HCT116 (cell line): ENCODE measurements at regions not wholly inside any gene's neighbourhood (a gene's known extent, or its start where the extent isn't known, plus 50 kb on each side); places are given as distances from the start of the nearest gene placed in this dataset.

Source experiments
- ATAC-seq: fragments of 200-7000 bp; cut with Tn5 transposase; 2 replicates; pipeline ENCODE4 v1.9.1; 2020; ENCODE audit warnings: mild to moderate bottlenecking, moderate library complexity
- BruUV-seq: library from RNA; stranded (reverse); fragments of 400-500 nt; replicated peaks from 2 replicates; lab custom pipeline; 2021; lab: Mats Ljungman, UMichigan
- CTCF ChIA-PET: fragments of 300-600 bp; sonication (Branson Sonifier 250); formaldehyde crosslinking; loops from one replicate; lab custom pipeline; 2021; ENCODE audit warnings: antibody characterized with exemption; lab: Charles Lee
- POLR2A ChIA-PET: fragments of 300-600, 350-600 bp; sonication (Branson Sonifier 250); formaldehyde crosslinking; loops from one replicate; lab custom pipeline; 2021; ENCODE audit warnings: antibody characterized with exemption; lab: Charles Lee
- RAD21 ChIA-PET, 2 experiments: fragments of 300-600 bp; sonication (Branson Sonifier 250); formaldehyde crosslinking; loops; one replicate each; lab custom pipeline; 2023; ENCODE audit warnings: low total read pairs in 2 of 2; ENCODE audit not compliant: uncharacterized antibody in 2 of 2, unreplicated experiment in 2 of 2, low non-redundant PET in 1 of 2; lab: Charles Lee
- DNase-seq: peaks from one replicate; pipeline ENCODE4 v3.0.0-alpha.2; 2010; ENCODE audit warnings: low read depth, low spot score
- H2AFZ ChIP-seq: fragments of 200-600 bp; shearing (Covaris generic), sonication (generic); 2 replicates; pipeline ENCODE4 v1.6.1; 2017; ENCODE audit warnings: low read depth, mixed run types, mixed read lengths, antibody characterized with exemption, low read length; ENCODE audit not compliant: poor library complexity, severe bottlenecking
- H3K27ac ChIP-seq: 2 replicates; pipeline ENCODE4 v1.5.1; 2012; ENCODE audit warnings: low read depth, low read length
- H3K27me3 ChIP-seq: fragments of 200-600 bp; sonication (generic); 2 replicates; pipeline ENCODE4 v1.6.1; 2016; ENCODE audit warnings: mixed run types, low read length, mixed read lengths; ENCODE audit not compliant: insufficient read depth
- H3K36me3 ChIP-seq, 2 experiments: fragments of 200-500 bp in 1 of 2; fragments of 200-600 bp in 1 of 2; sonication (Bioruptor generic) in 1 of 2; sonication (generic) in 1 of 2; 2 replicates each; pipeline versions ENCODE4 v1.5.1 to v1.6.1; 2014 to 2016; ENCODE audit warnings: low read length in 2 of 2, inconsistent platforms in 1 of 2, mixed read lengths in 1 of 2, mixed run types in 1 of 2; ENCODE audit not compliant: insufficient read depth in 2 of 2, control insufficient read depth in 1 of 2
- H3K4me1 ChIP-seq, 2 experiments: fragments of 200-600 bp in 1 of 2; sonication (generic) in 1 of 2; 2 replicates each; pipeline versions ENCODE4 v1.5.1 to v1.6.1; 2012 to 2017; ENCODE audit warnings: low read length in 2 of 2, inconsistent platforms in 1 of 2, mild to moderate bottlenecking in 1 of 2, mixed read lengths in 1 of 2, mixed run types in 1 of 2, moderate library complexity in 1 of 2; ENCODE audit not compliant: insufficient read depth in 2 of 2, control insufficient read depth in 1 of 2
- H3K4me2 ChIP-seq: fragments of 200-600 bp; sonication (generic); 2 replicates; pipeline ENCODE4 v1.6.1; 2017; ENCODE audit warnings: mixed run types, low read length, mixed read lengths
- H3K4me3 ChIP-seq, 2 experiments: fragments of 200-600 bp in 1 of 2; sonication (generic) in 1 of 2; replicated peaks in 1 of 2; 2 replicates each; pipeline ENCODE4 v1.5.1; 2011 to 2016; ENCODE audit warnings: low read length in 2 of 2, control low read depth in 1 of 2, low read depth in 1 of 2, mild to moderate bottlenecking in 1 of 2, mixed read lengths in 1 of 2, mixed run types in 1 of 2
- H3K79me2 ChIP-seq: fragments of 200-600 bp; sonication (generic); 2 replicates; pipeline ENCODE4 v1.6.1; 2017; ENCODE audit warnings: mild to moderate bottlenecking, mixed run types, low read length, moderate library complexity, mixed read lengths; ENCODE audit not compliant: insufficient read depth
- H3K9ac ChIP-seq: fragments of 200-600 bp; sonication (generic); 2 replicates; pipeline ENCODE4 v1.6.1; 2016; ENCODE audit warnings: low read length, mixed read lengths
- H3K9me2 ChIP-seq: fragments of 200-600 bp; sonication (generic), shearing (Covaris generic); 2 replicates; pipeline ENCODE4 v1.6.1; 2017; ENCODE audit warnings: mixed run types, mild to moderate bottlenecking, moderate library complexity; ENCODE audit not compliant: insufficient read depth
- H3K9me3 ChIP-seq, 2 experiments: fragments of 200-500 bp in 1 of 2; fragments of 200-600 bp in 1 of 2; sonication (Bioruptor generic) in 1 of 2; sonication (generic) in 1 of 2; 2 replicates each; pipeline ENCODE4 v1.6.1; 2014 to 2017; ENCODE audit warnings: low read length in 2 of 2, mixed read lengths in 2 of 2, inconsistent platforms in 1 of 2, low read depth in 1 of 2, mild to moderate bottlenecking in 1 of 2, mixed run types in 1 of 2, moderate library complexity in 1 of 2; ENCODE audit not compliant: control insufficient read depth in 1 of 2, insufficient read depth in 1 of 2
- H4K20me1 ChIP-seq: fragments of 200-600 bp; sonication (generic), shearing (Covaris generic); 2 replicates; pipeline ENCODE4 v1.6.1; 2017; ENCODE audit warnings: mixed run types, mild to moderate bottlenecking, moderate library complexity; ENCODE audit not compliant: insufficient read depth
- intact Hi-C: fragments of 100-400 bp; cut with micrococcal nuclease; formaldehyde crosslinking; loops from 2 replicates; pipeline ENCODE4 v1.10.0; 2022
- TF ChIP-seq, protein P1 (sequence below): IDR thresholded peaks from 2 replicates; pipeline ENCODE4 v1.6.1; 2012
- TF ChIP-seq, protein P2 (sequence below), 3 experiments: fragments of 200-600 bp in 1 of 3; sonication (generic) in 1 of 3; IDR thresholded peaks in 2 of 3; conservative IDR thresholded peaks in 1 of 3; 2 replicates each; pipeline ENCODE4 v1.5.1; 2012 to 2017; ENCODE audit warnings: low read depth in 2 of 3, low read length in 2 of 3, antibody characterized with exemption in 1 of 3, borderline replicate concordance in 1 of 3, control low read depth in 1 of 3, mild to moderate bottlenecking in 1 of 3, mixed read lengths in 1 of 3, mixed run types in 1 of 3, moderate library complexity in 1 of 3; ENCODE audit not compliant: insufficient read depth in 1 of 3

DNA sequence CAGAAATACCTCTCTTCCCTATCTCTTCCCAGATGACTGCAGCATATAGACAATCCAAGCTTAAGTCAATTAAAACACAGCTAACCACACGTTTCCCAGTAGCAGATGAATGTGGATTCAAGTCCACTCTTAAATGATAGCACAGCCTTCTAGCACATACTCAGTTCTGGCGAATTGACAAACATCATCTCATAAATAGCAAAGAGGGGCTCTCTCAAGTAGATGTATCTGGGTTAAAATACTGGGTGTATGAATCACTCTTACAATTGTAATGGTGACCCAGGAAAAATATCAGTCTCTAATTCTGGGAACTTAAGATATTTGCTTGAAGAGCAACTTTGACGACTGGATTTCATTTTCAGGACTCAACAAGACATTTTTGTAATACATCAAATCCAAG is 67.0 kb upstream of the HAPLN1 start:
- no peaks in the 10 kb centered on the region for H3K27me3 ChIP-seq
- no peaks in the 10 kb centered on the region for H3K9me3 ChIP-seq
- no peaks in the 10 kb centered on the region for H3K36me3 ChIP-seq
- no peak overlapping the region for H3K4me3 ChIP-seq
- H3K27ac ChIP-seq: no peak overlapping the region
- no peak overlapping the region for H3K9ac ChIP-seq
- ChIA-PET RAD21 (no interaction called here), CTCF (no interaction called here), POLR2A (no interaction called here)
- H3K9me2 ChIP-seq: no peaks in the 10 kb centered on the region
- intact Hi-C loops: no loop called here
- TF ChIP-seq, protein P1, sequence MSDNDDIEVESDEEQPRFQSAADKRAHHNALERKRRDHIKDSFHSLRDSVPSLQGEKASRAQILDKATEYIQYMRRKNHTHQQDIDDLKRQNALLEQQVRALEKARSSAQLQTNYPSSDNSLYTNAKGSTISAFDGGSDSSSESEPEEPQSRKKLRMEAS: no peak
- no peaks in the 10 kb centered on the region for H4K20me1 ChIP-seq
- H3K79me2 ChIP-seq: no peaks in the 10 kb centered on the region
- DNase-seq (no peak), ATAC-seq (no peak)
- no peak overlapping the region for H3K4me2 ChIP-seq
- no peak overlapping the region for H2AFZ ChIP-seq
- BruUV-seq: no TSS peak
- H3K4me1 ChIP-seq: no peaks in the 10 kb centered on the region

DNA sequence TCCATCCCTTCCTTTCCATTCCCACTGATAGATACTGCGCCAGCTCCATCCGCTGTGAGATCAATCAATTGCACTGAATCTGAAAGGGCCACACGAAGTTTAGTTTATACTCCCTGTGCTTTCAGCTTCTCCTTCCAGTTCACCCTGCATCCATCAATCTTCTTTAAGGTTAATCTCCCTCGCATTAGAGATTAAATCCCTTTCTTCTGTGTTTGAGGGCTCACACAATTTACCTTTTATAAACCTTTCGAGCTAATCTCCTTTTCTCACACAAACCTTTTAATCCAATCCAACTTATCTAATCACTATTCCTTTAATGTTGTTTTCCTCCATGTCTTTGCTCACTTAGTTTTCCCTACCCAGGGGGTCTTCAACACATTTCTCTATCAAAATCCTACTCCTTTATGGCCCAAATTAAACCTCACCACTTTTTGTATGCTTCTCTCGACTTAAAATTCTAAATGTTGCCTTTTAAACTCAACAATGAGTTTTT is 64.6 kb upstream of the HAPLN1 start:
- H3K9ac ChIP-seq: no peak overlapping the region
- no peak for DNase-seq
- CTCF ChIA-PET: no interaction called here
- ATAC-seq: no peak
- H3K9me2 ChIP-seq: no peaks in the 10 kb centered on the region
- no peak overlapping the region for H2AFZ ChIP-seq
- intact Hi-C loops: no loop called here
- no peak overlapping the region for H3K4me2 ChIP-seq
- RAD21 ChIA-PET: no interaction called here
- no peaks in the 10 kb centered on the region for H3K4me1 ChIP-seq
- no peaks in the 10 kb centered on the region for H4K20me1 ChIP-seq
- TF ChIP-seq, protein P2, sequence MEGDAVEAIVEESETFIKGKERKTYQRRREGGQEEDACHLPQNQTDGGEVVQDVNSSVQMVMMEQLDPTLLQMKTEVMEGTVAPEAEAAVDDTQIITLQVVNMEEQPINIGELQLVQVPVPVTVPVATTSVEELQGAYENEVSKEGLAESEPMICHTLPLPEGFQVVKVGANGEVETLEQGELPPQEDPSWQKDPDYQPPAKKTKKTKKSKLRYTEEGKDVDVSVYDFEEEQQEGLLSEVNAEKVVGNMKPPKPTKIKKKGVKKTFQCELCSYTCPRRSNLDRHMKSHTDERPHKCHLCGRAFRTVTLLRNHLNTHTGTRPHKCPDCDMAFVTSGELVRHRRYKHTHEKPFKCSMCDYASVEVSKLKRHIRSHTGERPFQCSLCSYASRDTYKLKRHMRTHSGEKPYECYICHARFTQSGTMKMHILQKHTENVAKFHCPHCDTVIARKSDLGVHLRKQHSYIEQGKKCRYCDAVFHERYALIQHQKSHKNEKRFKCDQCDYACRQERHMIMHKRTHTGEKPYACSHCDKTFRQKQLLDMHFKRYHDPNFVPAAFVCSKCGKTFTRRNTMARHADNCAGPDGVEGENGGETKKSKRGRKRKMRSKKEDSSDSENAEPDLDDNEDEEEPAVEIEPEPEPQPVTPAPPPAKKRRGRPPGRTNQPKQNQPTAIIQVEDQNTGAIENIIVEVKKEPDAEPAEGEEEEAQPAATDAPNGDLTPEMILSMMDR (IDR thresholded peaks at IDR 0.05 in 2 of 3, conservative IDR thresholded peaks at IDR 0.05 in 1 of 3; ENCODE audit: borderline replicate concordance in 1 of 3, insufficient read depth in 1 of 3, low read depth in 2 of 3, low read length in 2 of 3): no peak
- H3K36me3 ChIP-seq: no peaks in the 10 kb centered on the region
- no peak overlapping the region for H3K27ac ChIP-seq
- H3K27me3 ChIP-seq: no peaks in the 10 kb centered on the region
- H3K4me3 ChIP-seq: no peak overlapping the region
- BruUV-seq: no TSS peak
- POLR2A ChIA-PET: no interaction called here
- H3K79me2 ChIP-seq: no peaks in the 10 kb centered on the region
- H3K9me3 ChIP-seq: no peaks in the 10 kb centered on the region
